GM06990 (cell line): ENCODE measurements at regions not wholly inside any gene's neighbourhood (a gene's known extent, or its start where the extent isn't known, plus 50 kb on each side); places are given as distances from the start of the nearest gene placed in this dataset.

ENCODE experiments used
- DNase-seq: peaks from one replicate; pipeline ENCODE4 v3.0.0-alpha.2; 2011; ENCODE audit not compliant: insufficient read length; ENCODE audit errors: extremely low read depth
- H3K27me3 ChIP-seq: replicated peaks from 2 replicates; pipeline ENCODE4 v1.6.0; 2011; ENCODE audit warnings: low read length; ENCODE audit not compliant: control insufficient read depth, insufficient read depth
- H3K36me3 ChIP-seq: 2 replicates; pipeline ENCODE4 v1.5.1; 2011; ENCODE audit warnings: low read length; ENCODE audit not compliant: control insufficient read depth, insufficient read depth
- H3K4me3 ChIP-seq: replicated peaks from 2 replicates; pipeline ENCODE4 v1.5.1; 2011; ENCODE audit warnings: low read depth, mild to moderate bottlenecking, control low read depth, low read length
- CTCF ChIP-seq: IDR thresholded peaks from 2 replicates; pipeline ENCODE4 v1.5.1; 2011; ENCODE audit warnings: low read length, control low read depth, mild to moderate bottlenecking, inconsistent platforms; ENCODE audit not compliant: insufficient read depth, poor library complexity, severe bottlenecking

- no peak for TF ChIP-seq CTCF
- Histone ChIP-seq H3K36me3 (no peaks in the 10 kb centered on the region), H3K4me3 (no peak overlapping the region), H3K27me3 (no peaks in the 10 kb centered on the region)
- DNase-seq, result no peak
Measured at GRCh38 chr5:85515588-85515987, 1102.2 kb upstream of the COX7C start.

- TF ChIP-seq CTCF, result no peak
- DNase-seq, result no peak
- Histone ChIP-seq H3K27me3 (no peaks in the 10 kb centered on the region), H3K4me3 (no peak overlapping the region), H3K36me3 (no peaks in the 10 kb centered on the region)
Measured at GRCh38 chr5:85517386-85517785, 1100.4 kb upstream of the COX7C start.

- DNase-seq, result no peak
- Histone ChIP-seq H3K4me3 (no peak overlapping the region), H3K27me3 (no peaks in the 10 kb centered on the region), H3K36me3 (no peaks in the 10 kb centered on the region)
- TF ChIP-seq CTCF, result no peak
Measured at GRCh38 chr5:85533341-85534047, 1084.2 kb upstream of the COX7C start.

- H3K27me3 ChIP-seq, result no peaks in the 10 kb centered on the region
- H3K4me3 ChIP-seq, result no peak overlapping the region
- no peak for DNase-seq
- no peak for TF ChIP-seq CTCF
- H3K36me3 ChIP-seq, result no peaks in the 10 kb centered on the region
Measured at GRCh38 chr5:85538362-85538761, 1079.4 kb upstream of the COX7C start.

- DNase-seq, result no peak
- no peaks in the 10 kb centered on the region for H3K27me3 ChIP-seq
- TF ChIP-seq CTCF, result no peak
- H3K36me3 ChIP-seq, result no peaks in the 10 kb centered on the region
- H3K4me3 ChIP-seq, result no peak overlapping the region
Measured at GRCh38 chr5:85545129-85545528, 1072.6 kb upstream of the COX7C start.

- no peak for DNase-seq
- Histone ChIP-seq H3K27me3 (no peaks in the 10 kb centered on the region), H3K36me3 (no peaks in the 10 kb centered on the region), H3K4me3 (no peak overlapping the region)
- no peak for TF ChIP-seq CTCF
Measured at GRCh38 chr5:85549229-85549628, 1068.5 kb upstream of the COX7C start.
